Thymus (tissue), 11 donors: ENCODE measurements at regions not wholly inside any gene's neighbourhood (a gene's known extent, or its start where the extent isn't known, plus 50 kb on each side); places are given as distances from the start of the nearest gene placed in this dataset.

Experiments used
- DNase-seq, 9 donors: peaks; one replicate each; pipeline ENCODE4 v3.0.0-alpha.2; 2013; ENCODE audit warnings: low spot score in 9 of 9, low read depth in 6 of 9, missing footprints in 1 of 9
- H3K27ac ChIP-seq, 2 donors: one replicate each; pipeline ENCODE4 v1.5.1; 2013; ENCODE audit warnings: control low read depth in 1 of 2, low read depth in 1 of 2, low read length in 1 of 2, mild to moderate bottlenecking in 1 of 2, moderate library complexity in 1 of 2
- H3K27me3 ChIP-seq, 2 donors: one replicate each; pipeline ENCODE4 v1.5.1; 2013; ENCODE audit warnings: low read length in 1 of 2; ENCODE audit not compliant: control insufficient read depth in 2 of 2, insufficient read depth in 1 of 2
- H3K36me3 ChIP-seq, 2 donors: one replicate each; pipeline ENCODE4 v1.5.1; 2013; ENCODE audit warnings: low read length in 1 of 2, mild to moderate bottlenecking in 1 of 2, moderate library complexity in 1 of 2; ENCODE audit not compliant: control insufficient read depth in 2 of 2, insufficient read depth in 2 of 2
- H3K4me1 ChIP-seq, 2 donors: one replicate each; pipeline ENCODE4 v1.5.1; 2013; ENCODE audit warnings: low read length in 2 of 2; ENCODE audit not compliant: control insufficient read depth in 2 of 2, insufficient read depth in 2 of 2
- H3K4me3 ChIP-seq, 2 donors: one replicate each; pipeline ENCODE4 v1.5.1; 2013; ENCODE audit warnings: low read length in 2 of 2, control low read depth in 1 of 2, mild to moderate bottlenecking in 1 of 2
- H3K9me3 ChIP-seq, 2 donors: one replicate each; pipeline ENCODE4 v1.5.1; 2013; ENCODE audit warnings: low read length in 1 of 2, mild to moderate bottlenecking in 1 of 2; ENCODE audit not compliant: control insufficient read depth in 2 of 2, insufficient read depth in 1 of 2
- WGBS: extraction: QIAGEN DNeasy Blood & Tissue Kit; methylation state at CpG from one replicate; pipeline ENCODE4 v1.1.7; 2013; 5-methylcytosine and 5-hydroxymethylcytosine counted together
- donor health status: healthy.

GRCh38 chr2:217671871-217672270, 330.9 kb downstream of the TNS1 start:
- Histone ChIP-seq H3K27me3 (no peaks in the 10 kb centered on the region), H3K4me1 (no peaks in the 10 kb centered on the region), H3K27ac (no peak overlapping the region), H3K4me3 (no peak overlapping the region), H3K36me3 (no peaks in the 10 kb centered on the region), H3K9me3 (no peaks in the 10 kb centered on the region)
- 72% methylated on average over 2 of the region's 2 CpGs for WGBS
- no peak for DNase-seq

DNA sequence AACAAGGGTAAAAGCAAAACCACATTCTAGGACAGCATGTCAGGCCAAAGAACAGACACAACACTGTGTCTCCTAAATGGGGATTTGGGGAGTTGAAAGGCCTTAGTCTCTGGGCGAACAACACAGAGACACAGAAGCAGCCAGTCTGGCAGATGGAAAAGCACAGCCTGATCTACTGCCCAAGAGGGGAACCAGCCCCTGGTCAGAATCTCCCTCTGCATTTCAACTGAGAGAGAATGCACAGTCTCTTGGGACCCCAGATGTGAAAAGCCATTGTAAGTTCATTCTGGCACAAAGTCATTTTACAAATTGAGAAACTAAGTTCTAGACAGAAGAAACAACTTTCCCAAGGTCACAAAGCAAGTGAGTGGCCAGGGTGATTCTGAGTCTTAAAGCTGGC, 331.7 kb downstream of the TNS1 start:
- 98% methylated on average over 1 of the region's 1 CpG for WGBS
- Histone ChIP-seq H3K27me3 (no peaks in the 10 kb centered on the region), H3K36me3 (no peaks in the 10 kb centered on the region), H3K27ac (no peak overlapping the region), H3K9me3 (no peaks in the 10 kb centered on the region), H3K4me3 (no peak overlapping the region), H3K4me1 (no peaks in the 10 kb centered on the region)
- no peak for DNase-seq

GRCh38 chr2:217669831-217670230, 333.0 kb downstream of the TNS1 start:
- WGBS: 97% methylated on average over 3 of the region's 3 CpGs

GRCh38 chr2:217667512-217667911, 335.3 kb downstream of the TNS1 start:
- Histone ChIP-seq H3K27me3 (no peaks in the 10 kb centered on the region), H3K36me3 (no peaks in the 10 kb centered on the region), H3K4me3 (no peak overlapping the region), H3K9me3 (no peaks in the 10 kb centered on the region), H3K27ac (no peak overlapping the region), H3K4me1 (no peaks in the 10 kb centered on the region)
- no peak for DNase-seq
- WGBS: 90% methylated on average over 3 of the region's 3 CpGs

More at GRCh38 chr2:217669831-217670230, 333.0 kb downstream of the TNS1 start:
- no peak overlapping the region for H3K27ac ChIP-seq
- no peak for DNase-seq
- H3K27me3 ChIP-seq: no peaks in the 10 kb centered on the region
- no peaks in the 10 kb centered on the region for H3K9me3 ChIP-seq
- no peaks in the 10 kb centered on the region for H3K4me1 ChIP-seq
- H3K4me3 ChIP-seq: no peak overlapping the region
- no peaks in the 10 kb centered on the region for H3K36me3 ChIP-seq

DNA sequence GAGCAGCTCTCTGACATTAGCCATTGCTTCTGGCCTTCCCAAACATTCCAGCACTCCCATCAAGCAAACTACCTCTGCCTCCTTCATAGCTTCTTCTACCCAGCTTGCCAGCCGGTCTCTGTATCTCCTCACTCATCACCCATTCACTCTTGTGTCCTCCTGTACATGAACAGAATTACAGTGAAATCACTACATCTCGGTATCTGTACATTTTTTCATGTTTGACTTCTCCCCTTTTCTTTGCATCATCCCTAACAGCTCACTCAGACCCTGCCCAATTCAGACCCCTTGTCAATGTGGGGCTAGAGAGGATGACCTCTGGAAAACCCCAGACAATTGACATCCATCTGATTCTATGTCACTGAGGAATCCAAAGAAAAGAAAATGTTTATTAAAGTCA, 335.8 kb downstream of the TNS1 start:
- DNase-seq: no peak
- Histone ChIP-seq H3K27me3 (no peaks in the 10 kb centered on the region), H3K27ac (no peak overlapping the region), H3K36me3 (no peaks in the 10 kb centered on the region), H3K9me3 (no peaks in the 10 kb centered on the region), H3K4me1 (no peaks in the 10 kb centered on the region), H3K4me3 (no peak overlapping the region)
- WGBS: 98% methylated on average over 2 of the region's 2 CpGs

- no peak for DNase-seq
- Histone ChIP-seq H3K36me3 (no peaks in the 10 kb centered on the region), H3K4me3 (no peak overlapping the region), H3K4me1 (peaks cover 0 to 3% of the 10 kb centered on the region in 2 donors), H3K27me3 (no peaks in the 10 kb centered on the region), H3K27ac (no peak overlapping the region), H3K9me3 (no peaks in the 10 kb centered on the region)
- 90% methylated on average over 2 of the region's 2 CpGs for WGBS
Observed at GRCh38 chr2:217666338-217666737, 336.5 kb downstream of the TNS1 start.

DNA sequence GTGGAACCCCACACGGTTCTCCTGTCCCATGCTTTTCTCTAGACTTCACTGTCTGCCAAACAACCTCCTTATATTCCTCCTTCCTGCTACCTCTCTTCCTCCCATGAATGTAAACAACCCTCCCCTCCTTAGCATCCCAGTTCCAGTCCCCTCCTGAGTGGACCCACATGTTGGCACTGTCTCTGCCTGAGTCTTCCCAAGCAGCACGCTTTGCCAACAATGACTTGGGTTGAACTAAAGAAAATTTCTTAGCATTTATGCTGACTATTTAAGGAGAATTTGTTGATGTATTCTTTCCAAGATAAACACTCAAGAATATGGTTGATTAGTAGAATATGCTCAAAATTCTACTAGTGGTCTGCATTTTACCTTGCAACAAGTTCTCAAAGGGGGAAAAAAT, 338.0 kb downstream of the TNS1 start:
- peaks cover 0 to 3% of the 10 kb centered on the region in 2 donors for H3K4me1 ChIP-seq
- no peaks in the 10 kb centered on the region for H3K36me3 ChIP-seq
- no peak overlapping the region for H3K4me3 ChIP-seq
- H3K27ac ChIP-seq: no peak overlapping the region
- H3K27me3 ChIP-seq: peaks cover 0 to 2% of the 10 kb centered on the region in 2 donors
- WGBS: 80% methylated on average over 2 of the region's 2 CpGs
- no peaks in the 10 kb centered on the region for H3K9me3 ChIP-seq
- DNase-seq: no peak

GRCh38 chr2:217662984-217663602, 339.7 kb downstream of the TNS1 start:
- no peak for DNase-seq
- Histone ChIP-seq H3K9me3 (no peaks in the 10 kb centered on the region), H3K27me3 (peaks cover 0 to 2% of the 10 kb centered on the region in 2 donors), H3K27ac (no peak overlapping the region), H3K36me3 (no peaks in the 10 kb centered on the region), H3K4me1 (peaks cover 0 to 3% of the 10 kb centered on the region in 2 donors), H3K4me3 (no peak overlapping the region)
- WGBS: 95% methylated on average over 3 of the region's 3 CpGs

DNA sequence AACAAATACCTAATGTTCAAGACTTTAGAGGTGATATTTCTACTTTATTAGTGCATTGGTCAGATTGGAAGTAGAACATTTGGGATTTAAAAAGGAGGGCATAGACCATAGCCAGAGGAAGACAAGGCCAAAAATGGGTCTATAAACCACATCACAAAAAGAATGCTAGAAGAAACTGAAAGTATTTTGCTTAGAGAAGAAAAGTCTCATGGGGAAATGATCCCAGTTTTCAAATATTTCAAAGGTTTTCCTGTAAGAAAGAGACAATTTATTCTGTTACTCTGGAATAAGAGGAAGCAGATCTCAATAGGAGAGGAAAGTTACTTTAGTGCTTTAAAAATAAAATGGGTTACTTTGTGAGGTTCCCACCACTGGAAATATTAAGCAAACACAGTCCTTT, 341.4 kb downstream of the TNS1 start:
- no peak overlapping the region for H3K27ac ChIP-seq
- no peaks in the 10 kb centered on the region for H3K9me3 ChIP-seq
- no peak for DNase-seq
- H3K27me3 ChIP-seq: peaks cover 0 to 2% of the 10 kb centered on the region in 2 donors
- H3K4me1 ChIP-seq: peaks cover 0 to 3% of the 10 kb centered on the region in 2 donors
- no peak overlapping the region for H3K4me3 ChIP-seq
- no peaks in the 10 kb centered on the region for H3K36me3 ChIP-seq

DNA sequence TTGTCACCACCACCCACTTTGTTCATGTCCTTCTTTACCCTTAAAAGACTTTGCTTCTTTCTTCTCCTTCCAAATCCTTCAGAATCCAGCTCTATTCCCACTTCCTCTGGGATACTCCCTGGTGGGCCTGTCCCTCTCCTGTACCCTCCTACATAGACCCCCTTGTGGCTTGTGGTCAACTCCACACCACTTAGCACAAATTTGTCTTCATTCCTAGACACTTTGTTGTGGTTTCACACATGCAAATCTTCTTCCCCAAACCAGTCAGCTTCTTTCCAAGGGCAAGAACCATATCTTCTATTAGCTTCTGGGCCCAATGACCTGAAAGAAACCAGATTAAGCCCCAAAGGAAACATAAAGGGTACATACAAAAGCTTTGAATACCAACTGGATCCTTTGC, 342.4 kb downstream of the TNS1 start:
- H3K4me1 ChIP-seq: peaks cover 0 to 3% of the 10 kb centered on the region in 2 donors
- H3K36me3 ChIP-seq: no peaks in the 10 kb centered on the region
- H3K4me3 ChIP-seq: no peak overlapping the region
- no peak overlapping the region for H3K27ac ChIP-seq
- peaks cover 0 to 8% of the 10 kb centered on the region in 2 donors for H3K27me3 ChIP-seq
- DNase-seq: no peak
- no peaks in the 10 kb centered on the region for H3K9me3 ChIP-seq
